Aorta (tissue), 5 donors: ENCODE measurements at regions not wholly inside any gene's neighbourhood (a gene's known extent, or its start where the extent isn't known, plus 50 kb on each side); places are given as distances from the start of the nearest gene placed in this dataset.

ENCODE experiments used
- ATAC-seq: fragments of 200-7000 bp; cut with Tn5 transposase; one replicate; pipeline ENCODE4 v1.9.1; 2022; ENCODE audit warnings: moderate library complexity; ENCODE audit not compliant: low FRiP score
- DNase-seq, 2 donors: peaks; one replicate each; pipeline ENCODE4 v3.0.0-alpha.2; 2020
- H3K27ac ChIP-seq, 2 donors: one replicate each; pipeline ENCODE4 v1.5.1; 2013; ENCODE audit warnings: low read length in 2 of 2, mild to moderate bottlenecking in 2 of 2, moderate library complexity in 2 of 2, control low read depth in 1 of 2, inconsistent platforms in 1 of 2, low read depth in 1 of 2
- H3K27me3 ChIP-seq, 2 donors: one replicate each; pipeline ENCODE4 v1.6.1; 2013; ENCODE audit warnings: control low read depth in 1 of 2, low read length in 1 of 2, mild to moderate bottlenecking in 1 of 2, moderate library complexity in 1 of 2; ENCODE audit not compliant: insufficient read depth in 2 of 2, control insufficient read depth in 1 of 2
- H3K36me3 ChIP-seq, 2 donors: one replicate each; pipeline ENCODE4 v1.6.1; 2013; ENCODE audit warnings: control low read depth in 1 of 2, low read length in 1 of 2, mild to moderate bottlenecking in 1 of 2; ENCODE audit not compliant: insufficient read depth in 2 of 2, control insufficient read depth in 1 of 2
- H3K4me1 ChIP-seq, 2 donors: one replicate each; pipeline ENCODE4 v1.6.1; 2013; ENCODE audit warnings: low read length in 2 of 2, control low read depth in 1 of 2, mild to moderate bottlenecking in 1 of 2, moderate library complexity in 1 of 2; ENCODE audit not compliant: insufficient read depth in 2 of 2, control insufficient read depth in 1 of 2
- H3K4me3 ChIP-seq, 2 donors: one replicate each; pipeline ENCODE4 v1.5.1; 2013; ENCODE audit warnings: low read length in 2 of 2, control low read depth in 1 of 2, mild to moderate bottlenecking in 1 of 2
- H3K9me3 ChIP-seq: one replicate; pipeline ENCODE4 v1.6.1; 2013; ENCODE audit warnings: mild to moderate bottlenecking, low read length; ENCODE audit not compliant: control insufficient read depth
- WGBS, 2 donors: extraction: QIAGEN DNeasy Blood & Tissue Kit; methylation state at CpG; one replicate each; pipeline ENCODE4 v1.1.7; 2013; 5-methylcytosine and 5-hydroxymethylcytosine counted together
- intact Hi-C, 2 donors: fragments of 100-400 bp; cut with DNase I; formaldehyde crosslinking; loops; one replicate each; pipeline versions ENCODE4 v1.14.2 to v1.15.0; 2022
- donor health status: healthy with polysubstance abuse.
- donor health status: Bipolar disorder and iron deficiency.
- donor health status: DM: no; HTN: no; CAD: no.
- donor health status: DM: no; HTN: no; CAD: no.
- donor health status: DM: yes; HTN: yes; CAD: no.

DNA sequence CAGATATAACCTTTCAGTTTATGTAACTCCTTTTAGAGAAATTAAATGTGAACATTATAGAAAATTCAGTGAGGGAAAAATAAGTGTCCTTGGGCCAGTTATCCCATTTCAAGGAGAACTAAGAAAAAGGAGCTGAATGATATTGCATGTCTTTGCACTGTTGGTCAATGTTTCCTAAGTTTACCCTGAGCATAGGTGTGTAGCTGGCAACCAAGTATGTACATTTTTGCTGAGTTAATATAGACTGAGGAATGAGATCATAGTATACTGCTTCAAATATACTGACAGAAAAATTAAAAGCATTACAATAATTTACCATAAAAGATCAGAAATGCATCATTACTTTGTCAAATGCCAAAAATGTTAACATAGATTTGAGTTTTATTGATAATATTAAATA, 2128.7 kb upstream of the C9orf72 start:
- Histone ChIP-seq H3K27ac (no peak overlapping the region), H3K4me3 (no peak overlapping the region), H3K4me1 (no peaks in the 10 kb centered on the region), H3K9me3 (no peaks in the 10 kb centered on the region), H3K27me3 (no peaks in the 10 kb centered on the region), H3K36me3 (no peaks in the 10 kb centered on the region)
- ATAC-seq (no peak), DNase-seq (no peak)
- intact Hi-C loops, result no loop called here

DNA sequence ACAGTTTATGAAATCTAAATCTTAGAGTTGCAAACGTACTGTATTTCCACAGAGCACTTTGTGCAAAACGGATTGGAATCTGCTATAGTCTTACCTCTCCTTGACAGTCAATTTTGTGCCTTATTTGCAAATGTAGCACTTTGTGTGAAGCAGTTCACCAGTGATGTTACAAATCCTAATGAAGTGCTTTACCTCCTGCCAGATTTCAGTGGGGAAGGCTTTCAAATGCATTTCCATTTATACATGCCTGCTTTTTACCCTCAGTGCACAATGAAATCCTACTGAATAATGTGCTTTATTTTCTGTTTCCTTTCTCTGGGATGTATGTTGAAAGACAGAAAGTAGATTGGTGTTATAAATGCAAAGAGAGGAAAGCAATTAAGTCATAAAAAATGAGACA, 2141.6 kb upstream of the C9orf72 start:
- no peaks in the 10 kb centered on the region for H3K4me1 ChIP-seq
- no peak overlapping the region for H3K27ac ChIP-seq
- H3K4me3 ChIP-seq, result no peak overlapping the region
- H3K36me3 ChIP-seq, result no peaks in the 10 kb centered on the region
- no peaks in the 10 kb centered on the region for H3K27me3 ChIP-seq
- 27 to 33% methylated on average over 2 of the region's 2 CpGs for WGBS, 2 donors
- no peak for DNase-seq
- ATAC-seq, result no peak
- no peaks in the 10 kb centered on the region for H3K9me3 ChIP-seq
- intact Hi-C loops, result loop anchor here in 1 of 2 donors (5.0 kb wide), 1 partner anchor 33 kb away; no protein-coding TSS in a partner anchor

DNA sequence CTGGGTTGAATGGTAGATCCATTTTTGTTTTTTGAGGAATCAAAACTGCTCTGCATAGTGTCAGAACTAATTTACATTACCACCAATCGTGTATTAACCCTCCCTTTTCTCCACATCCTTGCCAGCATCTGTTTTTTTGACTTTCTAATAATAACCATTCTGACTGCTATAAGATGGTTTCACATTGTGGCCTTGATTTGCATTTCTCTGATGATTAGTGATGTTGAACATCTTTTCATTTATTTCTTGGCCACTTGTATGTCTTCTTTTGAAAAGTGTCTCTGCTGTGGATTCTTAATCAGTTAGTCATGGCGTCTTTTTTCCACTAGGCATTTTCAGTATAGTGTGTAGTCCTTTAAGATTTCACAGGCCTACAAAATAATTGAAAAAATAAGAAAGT, 2144.3 kb upstream of the C9orf72 start:
- Histone ChIP-seq H3K4me1 (no peaks in the 10 kb centered on the region), H3K4me3 (no peak overlapping the region), H3K36me3 (no peaks in the 10 kb centered on the region), H3K27ac (no peak overlapping the region), H3K27me3 (no peaks in the 10 kb centered on the region), H3K9me3 (no peaks in the 10 kb centered on the region)
- DNase-seq (no peak), ATAC-seq (no peak)
- WGBS, 2 donors, result 60 to 61% methylated on average over 2 of the region's 2 CpGs
- intact Hi-C loops, result loop anchor here in 1 of 2 donors (5.0 kb wide), 1 partner anchor 35 kb away; no protein-coding TSS in a partner anchor

DNA sequence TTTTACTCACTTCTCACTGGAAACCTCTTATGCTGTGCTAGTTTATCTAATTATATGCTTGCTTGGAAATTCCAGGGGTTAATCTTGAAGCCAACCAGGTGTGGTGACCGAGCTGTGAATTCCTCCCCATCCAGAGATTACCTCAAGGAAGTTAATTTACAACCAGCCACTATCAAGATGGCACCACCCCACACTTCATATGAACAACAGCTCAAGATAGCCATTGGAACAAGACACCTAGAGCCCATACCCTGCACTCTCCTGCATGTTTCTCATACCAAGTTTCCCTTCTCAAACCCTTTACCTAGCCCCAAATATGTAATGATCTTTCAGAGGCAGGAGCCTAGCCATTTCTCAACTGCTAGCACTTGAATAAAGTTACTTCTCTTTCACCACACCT, 2156.9 kb upstream of the C9orf72 start:
- WGBS, 2 donors, result 42 to 59% methylated on average over 1 of the region's 1 CpG
- Histone ChIP-seq H3K27ac (no peak overlapping the region), H3K9me3 (peaks cover 4% of the 10 kb centered on the region), H3K36me3 (no peaks in the 10 kb centered on the region), H3K4me1 (no peaks in the 10 kb centered on the region), H3K27me3 (no peaks in the 10 kb centered on the region), H3K4me3 (no peak overlapping the region)
- DNase-seq (no peak), ATAC-seq (no peak)
- intact Hi-C loops, result loop anchor here in 1 of 2 donors (5.0 to 10.0 kb wide), 2 partner anchors 58 to 185 kb away; no protein-coding TSS in a partner anchor

DNA sequence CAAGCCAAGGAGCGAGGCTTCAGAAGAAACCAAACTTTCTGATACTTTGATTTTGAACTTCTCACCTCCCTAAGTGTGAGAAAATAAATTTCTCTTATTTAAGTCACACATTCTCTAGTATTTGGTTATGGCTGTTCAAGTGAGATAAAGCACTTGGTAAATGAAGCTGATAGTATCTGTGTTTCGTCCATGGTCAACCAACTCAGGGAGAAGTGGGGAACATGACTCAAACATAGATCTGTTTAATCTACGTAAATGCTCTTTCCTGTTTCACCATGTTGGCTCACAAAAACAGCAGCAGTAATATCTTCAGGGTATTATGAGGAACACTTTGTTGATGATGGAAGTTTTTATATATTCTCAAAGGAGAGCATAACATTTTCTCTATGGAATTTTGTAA, 2167.2 kb upstream of the C9orf72 start:
- ATAC-seq, result no peak
- WGBS, 2 donors, result 50 to 54% methylated on average over 3 of the region's 3 CpGs
- H3K9me3 ChIP-seq, result no peaks in the 10 kb centered on the region
- H3K4me3 ChIP-seq, result no peak overlapping the region
- H3K4me1 ChIP-seq, result no peaks in the 10 kb centered on the region
- no peaks in the 10 kb centered on the region for H3K27me3 ChIP-seq
- intact Hi-C loops, result no loop called here
- H3K27ac ChIP-seq, result no peak overlapping the region
- H3K36me3 ChIP-seq, result no peaks in the 10 kb centered on the region
- no peak for DNase-seq

- ATAC-seq (no peak), DNase-seq (no peak)
- intact Hi-C loops, result no loop called here
- H3K4me1 ChIP-seq, result no peaks in the 10 kb centered on the region
- H3K9me3 ChIP-seq, result no peaks in the 10 kb centered on the region
- H3K27ac ChIP-seq, result no peak overlapping the region
- H3K36me3 ChIP-seq, result no peaks in the 10 kb centered on the region
- H3K27me3 ChIP-seq, result no peaks in the 10 kb centered on the region
- no peak overlapping the region for H3K4me3 ChIP-seq
Measured at GRCh38 chr9:29741169-29741568, 2167.9 kb upstream of the C9orf72 start.

GRCh38 chr9:29750062-29750461, 2176.8 kb upstream of the C9orf72 start:
- no peaks in the 10 kb centered on the region for H3K9me3 ChIP-seq
- ATAC-seq, result no peak

GRCh38 chr9:29751226-29751625, 2177.9 kb upstream of the C9orf72 start:
- no peak overlapping the region for H3K4me3 ChIP-seq
- H3K9me3 ChIP-seq, result no peaks in the 10 kb centered on the region
- 79 to 86% methylated on average over 2 of the region's 2 CpGs for WGBS, 2 donors
- intact Hi-C loops, result no loop called here
- H3K27me3 ChIP-seq, result no peaks in the 10 kb centered on the region
- ATAC-seq (no peak), DNase-seq (no peak)
- H3K4me1 ChIP-seq, result no peaks in the 10 kb centered on the region
- no peak overlapping the region for H3K27ac ChIP-seq
- no peaks in the 10 kb centered on the region for H3K36me3 ChIP-seq

More at GRCh38 chr9:29750062-29750461, 2176.8 kb upstream of the C9orf72 start:
- Histone ChIP-seq H3K27ac (no peak overlapping the region), H3K4me1 (no peaks in the 10 kb centered on the region), H3K36me3 (no peaks in the 10 kb centered on the region), H3K4me3 (no peak overlapping the region), H3K27me3 (no peaks in the 10 kb centered on the region)
- DNase-seq, result no peak
- WGBS, 2 donors, result 2 to 5% methylated on average over 2 of the region's 2 CpGs
- intact Hi-C loops, result no loop called here

DNA sequence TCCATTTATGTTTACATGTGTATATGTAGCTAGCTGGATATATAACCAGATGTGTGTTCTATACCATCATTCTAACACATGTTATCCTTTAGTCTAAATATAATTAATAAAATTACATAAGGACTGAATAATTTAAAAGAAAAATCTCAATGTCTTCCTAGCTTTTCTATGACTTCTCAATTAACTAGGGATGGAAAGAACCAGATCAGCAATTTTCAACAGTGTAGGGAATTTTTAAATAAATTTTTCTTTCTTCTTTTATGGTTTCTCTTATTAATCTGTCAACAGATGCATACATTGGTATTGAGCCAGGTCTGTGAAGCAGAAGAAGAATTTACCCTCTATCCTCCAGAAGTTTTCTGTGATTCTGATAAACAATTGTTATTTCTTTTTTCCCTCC, 2180.4 kb upstream of the C9orf72 start:
- Histone ChIP-seq H3K27me3 (no peaks in the 10 kb centered on the region), H3K36me3 (no peaks in the 10 kb centered on the region)
- ATAC-seq, result no peak

More for the DNA sequence above, 2180.4 kb upstream of the C9orf72 start:
- H3K27ac ChIP-seq, result no peak overlapping the region
- no peaks in the 10 kb centered on the region for H3K4me1 ChIP-seq
- intact Hi-C loops, result no loop called here
- H3K4me3 ChIP-seq, result no peak overlapping the region
- H3K9me3 ChIP-seq, result no peaks in the 10 kb centered on the region
- no peak for DNase-seq
